SK-N-SH (cell line): ENCODE measurements at regions not wholly inside any gene's neighbourhood (a gene's known extent, or its start where the extent isn't known, plus 50 kb on each side); places are given as distances from the start of the nearest gene placed in this dataset.
A peak's percentile ranks its signal among the peaks of the same experiment; 100 is the strongest.

ENCODE experiments used
- CTCF ChIA-PET: fragments of 300-600, 350-600 bp; formaldehyde crosslinking; extraction: SDS; loops from one replicate; lab custom pipeline; 2021; lab: Yijun Ruan, JAX
- POLR2A ChIA-PET: fragments of 350-600 bp; sonication (Branson Sonifier 250); formaldehyde crosslinking; extraction: SDS; loops from one replicate; lab custom pipeline; 2020; ENCODE audit warnings: antibody characterized with exemption, inconsistent platforms; lab: Yijun Ruan, JAX
- DNase-seq: peaks from one replicate; pipeline ENCODE4 v3.0.0; 2012
- H2AFZ ChIP-seq: fragments of 200-600 bp; sonication (generic); 2 replicates; pipeline ENCODE4 v1.8.1; 2016; ENCODE audit warnings: antibody characterized with exemption, mild to moderate bottlenecking, low read depth
- H3F3A ChIP-seq: fragments of 200-600 bp; sonication (generic); replicated peaks from 2 replicates; pipeline ENCODE3; 2016; ENCODE audit warnings: antibody characterized with exemption, mild to moderate bottlenecking; ENCODE audit not compliant: insufficient read depth
- H3K27ac ChIP-seq, 2 experiments: fragments of 200-500 bp in 1 of 2; fragments of 200-600 bp in 1 of 2; sonication (Bioruptor generic) in 1 of 2; sonication (generic), shearing (Covaris generic) in 1 of 2; 2 replicates each; pipeline versions ENCODE4 v1.5.1 to v1.6.1; 2014 to 2016; ENCODE audit warnings: low read depth in 2 of 2, inconsistent platforms in 1 of 2, low read length in 1 of 2, mild to moderate bottlenecking in 1 of 2, mixed read lengths in 1 of 2
- H3K27me3 ChIP-seq: fragments of 200-600 bp; sonication (generic), shearing (Covaris generic); 2 replicates; pipeline ENCODE4 v1.6.1; 2016; ENCODE audit warnings: mixed run types; ENCODE audit not compliant: insufficient read depth
- H3K36me3 ChIP-seq, 2 experiments: fragments of 200-500 bp in 1 of 2; fragments of 200-600 bp in 1 of 2; sonication (Bioruptor generic) in 1 of 2; sonication (generic) in 1 of 2; replicated peaks in 1 of 2; 2 replicates each; pipeline versions ENCODE3 to v1.5.1; 2014 to 2016; ENCODE audit warnings: low read length in 1 of 2, mild to moderate bottlenecking in 1 of 2; ENCODE audit not compliant: insufficient read depth in 2 of 2, control insufficient read depth in 1 of 2
- H3K4me1 ChIP-seq, 2 experiments: fragments of 200-500 bp in 1 of 2; fragments of 200-600 bp in 1 of 2; sonication (Bioruptor generic) in 1 of 2; sonication (generic), shearing (Covaris generic) in 1 of 2; 2 replicates each; pipeline versions ENCODE4 v1.5.1 to v1.6.1; 2014 to 2016; ENCODE audit warnings: low read depth in 1 of 2, low read length in 1 of 2, mixed run types in 1 of 2; ENCODE audit not compliant: insufficient read depth in 2 of 2, control insufficient read depth in 1 of 2
- H3K4me2 ChIP-seq: fragments of 200-600 bp; sonication (generic), shearing (Covaris generic); 2 replicates; pipeline ENCODE4 v1.6.1; 2017; ENCODE audit warnings: mixed run types
- H3K4me3 ChIP-seq, 2 experiments: fragments of 200-500 bp in 1 of 2; fragments of 200-600 bp in 1 of 2; sonication (Bioruptor generic) in 1 of 2; sonication (generic), shearing (Covaris generic) in 1 of 2; 2 replicates each; pipeline versions ENCODE4 v1.5.1 to v1.8.1; 2014 to 2016; ENCODE audit warnings: low read depth in 2 of 2, inconsistent platforms in 1 of 2, low read length in 1 of 2, mild to moderate bottlenecking in 1 of 2, mixed read lengths in 1 of 2, moderate library complexity in 1 of 2
- H3K79me2 ChIP-seq: fragments of 200-600 bp; sonication (generic); 2 replicates; pipeline ENCODE4 v1.8.1; 2017; ENCODE audit warnings: mild to moderate bottlenecking; ENCODE audit not compliant: insufficient read depth
- H3K9ac ChIP-seq: fragments of 200-600 bp; sonication (generic); 2 replicates; pipeline ENCODE4 v1.6.1; 2017; ENCODE audit warnings: mixed run types
- H3K9me2 ChIP-seq: fragments of 200-600 bp; sonication (generic); 2 replicates; pipeline ENCODE4 v1.6.1; 2017; ENCODE audit warnings: mixed run types
- H3K9me3 ChIP-seq: fragments of 200-600 bp; sonication (generic); 2 replicates; pipeline ENCODE4 v1.6.1; 2017; ENCODE audit warnings: mixed run types, mild to moderate bottlenecking, moderate library complexity
- H4K20me1 ChIP-seq: fragments of 200-600 bp; sonication (generic); 2 replicates; pipeline ENCODE4 v1.6.1; 2017; ENCODE audit warnings: mild to moderate bottlenecking, mixed run types; ENCODE audit not compliant: insufficient read depth
- CHD2 ChIP-seq: fragments of 150-350 bp; IDR thresholded peaks from 2 replicates; pipeline ENCODE4 v1.6.1; 2018; ENCODE audit warnings: low read length; ENCODE audit not compliant: partially characterized antibody
- CTCF ChIP-seq: fragments of 200-600 bp; sonication (generic); IDR thresholded peaks from 2 replicates; pipeline ENCODE4 v1.6.1; 2017; ENCODE audit warnings: antibody characterized with exemption, mild to moderate bottlenecking, moderate library complexity
- ELF1 ChIP-seq: IDR thresholded peaks from 2 replicates; pipeline ENCODE4 v1.4.0; 2012
- EP300 ChIP-seq, 2 experiments: IDR thresholded peaks; 2 replicates each; pipeline versions ENCODE4 v1.4.0 to v1.6.1; 2012; ENCODE audit warnings: borderline replicate concordance in 1 of 2, low read depth in 1 of 2, low read length in 1 of 2
- FOSL2 ChIP-seq: IDR thresholded peaks from 2 replicates; pipeline ENCODE4 v1.4.0; 2012; ENCODE audit warnings: low read depth, mild to moderate bottlenecking, moderate library complexity, borderline replicate concordance
- GATA2 ChIP-seq: sonication (generic); formaldehyde crosslinking; IDR thresholded peaks from 2 replicates; pipeline ENCODE4 v1.5.0; 2020; ENCODE audit warnings: mild to moderate bottlenecking, missing genetic modification reagents
- JUND ChIP-seq: IDR thresholded peaks from 2 replicates; pipeline ENCODE4 v1.4.0; 2012
- NRF1 ChIP-seq: IDR thresholded peaks from 2 replicates; pipeline ENCODE4 v1.6.1; 2012; ENCODE audit warnings: low read depth, mild to moderate bottlenecking, low read length
- POLR2AphosphoS5 ChIP-seq: IDR thresholded peaks from 2 replicates; pipeline ENCODE4 v1.6.1; 2012; ENCODE audit warnings: low read depth, low read length
- RFX5 ChIP-seq: IDR thresholded peaks from 2 replicates; pipeline ENCODE4 v1.6.1; 2012; ENCODE audit warnings: mild to moderate bottlenecking, improper control_type of control experiment, low read length
- RXRA ChIP-seq: IDR thresholded peaks from 2 replicates; pipeline ENCODE4 v1.4.0; 2012; ENCODE audit warnings: low read depth, mild to moderate bottlenecking, borderline replicate concordance
- SMC3 ChIP-seq: IDR thresholded peaks from 2 replicates; pipeline ENCODE4 v1.6.1; 2012; ENCODE audit warnings: low read depth, low read length, improper control_type of control experiment
- TAF1 ChIP-seq: IDR thresholded peaks from 2 replicates; pipeline ENCODE4 v1.6.1; 2012; ENCODE audit warnings: low read depth, mild to moderate bottlenecking, low read length, moderate library complexity, borderline replicate concordance
- TCF12 ChIP-seq: IDR thresholded peaks from 2 replicates; pipeline ENCODE4 v1.4.0; 2012
- WGBS: methylation state at CpG from one replicate; pipeline ENCODE4 v1.1.6; 2017; ENCODE audit warnings: low lambda C conversion rate; 5-methylcytosine and 5-hydroxymethylcytosine counted together
- TF ChIP-seq, protein P1 (sequence below): IDR thresholded peaks from 2 replicates; pipeline ENCODE4; 2012
- TF ChIP-seq, protein P2 (sequence below): IDR thresholded peaks from 2 replicates; pipeline ENCODE4 v1.4.0; 2012; ENCODE audit warnings: low read depth, borderline replicate concordance
- TF ChIP-seq, protein P3 (sequence below): IDR thresholded peaks from 2 replicates; pipeline ENCODE4 v1.4.0; 2012; ENCODE audit warnings: low read depth
- TF ChIP-seq, protein P4 (sequence below): fragments of 150-350 bp; IDR thresholded peaks from 2 replicates; pipeline ENCODE4 v1.6.1; 2016; ENCODE audit warnings: mild to moderate bottlenecking, low read depth, low read length

GRCh38 chr16:51638339-51639135 lies 487.5 kb upstream of the SALL1 start:
- Histone ChIP-seq H3F3A (peaks cover 16% of the 10 kb centered on the region), H2AFZ (no peak overlapping the region), H3K36me3 (no peaks in the 10 kb centered on the region), H3K4me1 (peaks cover 27% of the 10 kb centered on the region in 2 experiments), H3K27me3 (no peaks in the 10 kb centered on the region), H3K4me2 (peak overlapping the region; percentile 70; the same call in 1 of the 2 replicates), H3K27ac (peak overlapping the region in 1 of 2 experiments; percentile 63; a peak in 2 of 4 replicates), H4K20me1 (no peaks in the 10 kb centered on the region), H3K4me3 (no peak overlapping the region), H3K9ac (no peak overlapping the region), H3K9me3 (no peaks in the 10 kb centered on the region), H3K79me2 (no peaks in the 10 kb centered on the region), H3K9me2 (no peaks in the 10 kb centered on the region)
- POLR2A ChIA-PET = interaction anchor here (0.6 kb wide), 1 partner anchor 143 kb away, joined by 3 read pairs; no protein-coding TSS in a partner anchor
- DNase-seq = no peak
- CTCF ChIA-PET = interaction anchor here (0.8 to 2.3 kb wide), 5 partner anchors 12 to 46 kb away, joined by 3 to 11 read pairs (median 4); no protein-coding TSS in a partner anchor
- WGBS = 21% methylated on average over 3 of the region's 3 CpGs
- TF ChIP-seq CTCF (no peak), SMC3 (no peak), RXRA (no peak), TCF12 (peak; percentile 31; the same call in 1 of the 2 replicates), GATA2 (CRISPR knock-in tag) (no peak), FOSL2 (peak; percentile 33; the same call in 1 of the 2 replicates), TAF1 (no peak), ELF1 (no peak), EP300 (IDR thresholded peaks at IDR 0.05; ENCODE audit: borderline replicate concordance in 1 of 2, low read depth in 1 of 2, low read length in 1 of 2) (no peak), CHD2 (no peak), POLR2AphosphoS5 (no peak), RFX5 (no peak), NRF1 (no peak), JUND (peak; percentile 20; the same call in 1 of the 2 replicates)
- TF ChIP-seq, protein P1, sequence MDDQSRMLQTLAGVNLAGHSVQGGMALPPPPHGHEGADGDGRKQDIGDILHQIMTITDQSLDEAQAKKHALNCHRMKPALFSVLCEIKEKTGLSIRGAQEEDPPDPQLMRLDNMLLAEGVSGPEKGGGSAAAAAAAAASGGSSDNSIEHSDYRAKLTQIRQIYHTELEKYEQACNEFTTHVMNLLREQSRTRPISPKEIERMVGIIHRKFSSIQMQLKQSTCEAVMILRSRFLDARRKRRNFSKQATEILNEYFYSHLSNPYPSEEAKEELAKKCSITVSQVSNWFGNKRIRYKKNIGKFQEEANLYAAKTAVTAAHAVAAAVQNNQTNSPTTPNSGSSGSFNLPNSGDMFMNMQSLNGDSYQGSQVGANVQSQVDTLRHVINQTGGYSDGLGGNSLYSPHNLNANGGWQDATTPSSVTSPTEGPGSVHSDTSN = no peak
- TF ChIP-seq, protein P2, sequence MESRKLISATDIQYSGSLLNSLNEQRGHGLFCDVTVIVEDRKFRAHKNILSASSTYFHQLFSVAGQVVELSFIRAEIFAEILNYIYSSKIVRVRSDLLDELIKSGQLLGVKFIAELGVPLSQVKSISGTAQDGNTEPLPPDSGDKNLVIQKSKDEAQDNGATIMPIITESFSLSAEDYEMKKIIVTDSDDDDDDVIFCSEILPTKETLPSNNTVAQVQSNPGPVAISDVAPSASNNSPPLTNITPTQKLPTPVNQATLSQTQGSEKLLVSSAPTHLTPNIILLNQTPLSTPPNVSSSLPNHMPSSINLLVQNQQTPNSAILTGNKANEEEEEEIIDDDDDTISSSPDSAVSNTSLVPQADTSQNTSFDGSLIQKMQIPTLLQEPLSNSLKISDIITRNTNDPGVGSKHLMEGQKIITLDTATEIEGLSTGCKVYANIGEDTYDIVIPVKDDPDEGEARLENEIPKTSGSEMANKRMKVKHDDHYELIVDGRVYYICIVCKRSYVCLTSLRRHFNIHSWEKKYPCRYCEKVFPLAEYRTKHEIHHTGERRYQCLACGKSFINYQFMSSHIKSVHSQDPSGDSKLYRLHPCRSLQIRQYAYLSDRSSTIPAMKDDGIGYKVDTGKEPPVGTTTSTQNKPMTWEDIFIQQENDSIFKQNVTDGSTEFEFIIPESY = no peak
- TF ChIP-seq, protein P3, sequence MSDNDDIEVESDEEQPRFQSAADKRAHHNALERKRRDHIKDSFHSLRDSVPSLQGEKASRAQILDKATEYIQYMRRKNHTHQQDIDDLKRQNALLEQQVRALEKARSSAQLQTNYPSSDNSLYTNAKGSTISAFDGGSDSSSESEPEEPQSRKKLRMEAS = no peak
- TF ChIP-seq, protein P4, sequence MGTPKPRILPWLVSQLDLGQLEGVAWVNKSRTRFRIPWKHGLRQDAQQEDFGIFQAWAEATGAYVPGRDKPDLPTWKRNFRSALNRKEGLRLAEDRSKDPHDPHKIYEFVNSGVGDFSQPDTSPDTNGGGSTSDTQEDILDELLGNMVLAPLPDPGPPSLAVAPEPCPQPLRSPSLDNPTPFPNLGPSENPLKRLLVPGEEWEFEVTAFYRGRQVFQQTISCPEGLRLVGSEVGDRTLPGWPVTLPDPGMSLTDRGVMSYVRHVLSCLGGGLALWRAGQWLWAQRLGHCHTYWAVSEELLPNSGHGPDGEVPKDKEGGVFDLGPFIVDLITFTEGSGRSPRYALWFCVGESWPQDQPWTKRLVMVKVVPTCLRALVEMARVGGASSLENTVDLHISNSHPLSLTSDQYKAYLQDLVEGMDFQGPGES = no peak
